ENCODE measurements at regions not wholly inside any gene's neighbourhood (a gene's known extent, or its start where the extent isn't known, plus 50 kb on each side); places are given as distances from the start of the nearest gene placed in this dataset.

DNA sequence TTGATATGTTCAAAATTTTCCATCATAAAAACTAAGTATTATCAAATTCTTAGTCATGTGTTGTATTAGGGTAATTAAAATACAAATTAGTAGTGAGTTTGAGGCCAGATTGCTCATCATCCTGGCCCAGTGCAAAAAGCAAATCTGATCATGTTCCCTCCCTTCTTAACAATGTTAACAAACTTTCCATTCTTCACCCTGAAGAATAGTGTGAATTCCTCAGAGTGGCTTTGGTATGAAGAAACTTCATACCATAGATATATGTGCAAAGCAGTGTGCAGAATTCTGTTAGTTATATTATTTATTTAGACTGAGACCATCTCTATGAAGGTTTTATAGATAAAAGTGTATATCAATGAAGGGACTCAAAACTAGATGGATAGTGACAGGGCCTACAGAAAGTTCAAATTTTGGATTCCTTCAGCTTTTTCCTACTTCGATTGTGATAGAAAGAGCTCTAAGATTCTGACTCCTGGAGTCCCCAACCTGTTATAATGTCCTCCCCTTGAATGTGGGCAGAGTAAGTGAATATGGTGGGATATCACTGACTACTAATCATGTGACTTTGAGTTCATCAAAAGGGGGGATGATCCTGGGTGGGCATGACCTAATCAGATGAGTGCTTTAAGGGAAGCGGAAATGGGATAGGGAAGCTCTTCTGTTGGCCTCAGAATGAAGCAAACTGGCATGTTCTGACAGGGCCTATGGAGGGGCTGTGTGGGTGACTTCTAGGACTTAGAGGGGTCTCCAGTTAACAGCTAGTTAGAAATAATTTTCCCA, 271.4 kb downstream of the BTG1 start:
- intact Hi-C loops (cut with micrococcal nuclease) = loop anchor here (5.0 to 10.0 kb wide), 2 partner anchors 161 to 528 kb away; no protein-coding TSS in a partner anchor
- peaks cover 6% of the 10 kb centered on the region for H3K9me3 Mint-ChIP-seq
- peak overlapping the region; percentile 31 for H3K27ac Mint-ChIP-seq
- H3K36me3 Mint-ChIP-seq (ENCODE audit: low read depth) = peaks cover 3% of the 10 kb centered on the region
- no peak overlapping the region for H3K4me3 Mint-ChIP-seq
- H3K27me3 Mint-ChIP-seq (ENCODE audit: low read depth) = no peaks in the 10 kb centered on the region
- CTCF ChIA-PET = interaction anchor here (0.6 kb wide), 1 partner anchor 537 kb away, joined by 3 read pairs; no protein-coding TSS in a partner anchor
- DNase-seq = no peak
- peaks cover 69% of the 10 kb centered on the region for H3K4me1 Mint-ChIP-seq (ENCODE audit: low read depth)

DNA sequence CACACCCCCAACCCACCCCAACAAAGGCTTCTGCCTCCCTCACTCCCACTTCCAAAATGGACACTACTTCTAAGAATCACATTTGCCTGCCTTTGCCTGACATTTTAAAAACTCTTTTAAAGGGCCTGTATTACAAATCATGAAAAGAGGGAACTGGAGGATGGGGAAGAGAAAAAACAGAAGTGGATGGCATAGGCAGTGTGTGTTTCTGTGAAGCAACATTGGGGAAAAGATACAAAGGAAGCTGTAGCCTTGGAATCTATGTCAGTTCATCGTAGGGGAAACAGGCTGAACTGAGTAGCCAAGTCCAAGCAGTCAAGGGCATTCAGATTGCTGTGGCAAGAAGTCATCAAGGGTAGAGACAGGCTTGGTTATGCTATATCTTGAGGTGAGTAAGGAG, 273.9 kb downstream of the BTG1 start:
- Mint-ChIP-seq H3K9me3 (peaks cover 6% of the 10 kb centered on the region), H3K27ac (peak overlapping the region; percentile 65), H3K36me3 (ENCODE audit: low read depth) (peaks cover 3% of the 10 kb centered on the region), H3K4me1 (ENCODE audit: low read depth) (peaks cover 47% of the 10 kb centered on the region), H3K4me3 (no peak overlapping the region), H3K27me3 (ENCODE audit: low read depth) (no peaks in the 10 kb centered on the region)
- CTCF ChIA-PET = no interaction called here
- DNase-seq = no peak
- intact Hi-C loops (cut with micrococcal nuclease) = loop anchor here (5.0 to 10.0 kb wide), 2 partner anchors 163 to 531 kb away; no protein-coding TSS in a partner anchor

DNA sequence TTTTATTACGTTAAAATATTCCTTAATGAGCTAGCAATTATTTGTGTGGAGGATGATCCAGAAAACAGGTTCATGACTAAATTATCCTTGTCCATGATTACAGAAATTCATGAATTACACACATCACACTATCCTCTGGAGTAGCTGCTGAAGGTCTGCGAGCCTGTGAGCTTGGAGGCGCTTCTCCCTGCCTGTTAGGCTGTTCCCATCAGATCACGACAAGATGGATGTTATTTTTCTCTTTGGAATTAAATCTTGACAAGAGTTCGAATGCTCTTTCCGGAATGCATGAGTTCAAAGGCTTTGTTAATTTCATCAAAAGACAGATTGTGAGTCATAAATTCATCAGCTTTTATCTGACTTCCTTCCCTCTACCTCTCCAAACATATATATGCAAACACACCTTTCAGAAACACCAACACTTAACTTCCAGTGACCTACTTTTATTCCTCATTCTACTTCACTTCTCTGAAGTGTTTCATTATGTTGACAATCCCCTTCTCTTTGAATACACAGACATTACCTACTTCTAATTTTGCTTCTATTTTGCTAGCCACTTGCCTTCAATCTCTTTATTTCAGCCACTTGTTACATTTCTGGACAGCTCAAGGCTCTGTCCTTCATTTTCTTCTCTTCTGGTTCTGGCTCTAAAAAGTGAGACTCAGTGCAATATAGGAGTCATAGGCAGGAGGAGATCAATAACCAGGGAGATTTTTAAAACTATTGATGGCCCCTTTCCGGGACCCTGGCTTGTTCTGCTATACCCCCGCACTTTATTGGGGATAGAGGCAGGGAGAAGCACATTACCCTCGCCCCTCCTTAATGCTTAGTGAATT, 274.6 kb downstream of the BTG1 start:
- CTCF ChIA-PET = interaction anchor here (0.6 to 1.3 kb wide), 4 partner anchors 28 to 339 kb away, joined by 3 to 4 read pairs (median 3); no protein-coding TSS in a partner anchor
- peaks cover 3% of the 10 kb centered on the region for H3K36me3 Mint-ChIP-seq (ENCODE audit: low read depth)
- peaks cover 6% of the 10 kb centered on the region for H3K9me3 Mint-ChIP-seq
- intact Hi-C loops (cut with micrococcal nuclease) = loop anchor here (5.0 to 10.0 kb wide), 2 partner anchors 164 to 531 kb away; no protein-coding TSS in a partner anchor
- H3K27ac Mint-ChIP-seq = peak overlapping the region; percentile 65
- no peaks in the 10 kb centered on the region for H3K27me3 Mint-ChIP-seq (ENCODE audit: low read depth)
- peak overlapping the region; percentile 56 for H3K4me3 Mint-ChIP-seq
- H3K4me1 Mint-ChIP-seq (ENCODE audit: low read depth) = peaks cover 41% of the 10 kb centered on the region
- DNase-seq = no peak

DNA sequence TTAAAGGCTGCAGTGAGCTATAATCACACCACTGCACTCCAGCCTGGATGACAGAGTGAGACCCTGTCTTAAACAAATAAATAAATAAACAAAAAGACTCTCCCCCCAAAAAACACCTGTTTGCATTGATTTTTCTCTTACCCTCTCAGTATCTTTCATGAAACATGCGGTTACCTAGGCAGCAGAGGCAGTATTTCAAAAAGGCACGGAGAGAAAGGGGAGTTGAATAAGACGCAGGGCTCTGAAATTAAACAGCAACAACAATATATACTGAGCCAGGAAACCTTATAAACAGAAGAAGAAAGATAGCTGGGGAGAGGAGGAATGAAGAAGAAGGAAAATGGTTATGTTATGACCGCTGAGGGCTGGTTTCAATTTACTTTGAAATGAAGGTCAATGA, 277.6 kb downstream of the BTG1 start:
- Mint-ChIP-seq H3K36me3 (ENCODE audit: low read depth) (no peaks in the 10 kb centered on the region), H3K4me3 (no peak overlapping the region), H3K9me3 (peaks cover 3% of the 10 kb centered on the region), H3K4me1 (ENCODE audit: low read depth) (peaks cover 37% of the 10 kb centered on the region), H3K27me3 (ENCODE audit: low read depth) (no peaks in the 10 kb centered on the region), H3K27ac (no peak overlapping the region)
- CTCF ChIA-PET = no interaction called here
- no peak for DNase-seq
- intact Hi-C loops (cut with micrococcal nuclease) = no loop called here

DNA sequence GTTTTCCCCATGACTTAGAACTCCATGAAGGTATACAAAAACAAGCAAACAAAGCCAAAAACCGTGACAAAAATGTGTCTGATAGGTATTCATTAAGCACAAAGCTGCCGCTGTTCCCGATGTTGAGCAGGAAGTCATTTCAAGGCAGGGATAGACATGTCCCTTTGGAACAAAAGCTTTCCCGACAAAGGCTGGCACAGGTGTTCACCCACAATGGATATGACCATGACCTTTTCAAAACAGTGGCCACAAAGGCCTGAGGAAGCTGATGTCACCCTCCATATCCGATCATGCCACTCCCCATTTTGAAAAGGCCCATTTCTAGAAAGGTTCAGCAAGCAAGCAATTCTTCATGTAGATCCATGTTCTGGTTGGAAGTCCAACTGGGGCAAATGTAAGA, 279.1 kb downstream of the BTG1 start:
- intact Hi-C loops (cut with micrococcal nuclease) = no loop called here
- peaks cover 43% of the 10 kb centered on the region for H3K4me1 Mint-ChIP-seq (ENCODE audit: low read depth)
- CTCF ChIA-PET = interaction anchor here (0.7 to 1.5 kb wide), 4 partner anchors 8 to 144 kb away, joined by 3 to 5 read pairs (median 3); no protein-coding TSS in a partner anchor
- H3K4me3 Mint-ChIP-seq = no peak overlapping the region
- H3K27me3 Mint-ChIP-seq (ENCODE audit: low read depth) = no peaks in the 10 kb centered on the region
- no peak for DNase-seq
- no peaks in the 10 kb centered on the region for H3K36me3 Mint-ChIP-seq (ENCODE audit: low read depth)
- no peaks in the 10 kb centered on the region for H3K9me3 Mint-ChIP-seq
- H3K27ac Mint-ChIP-seq = no peak overlapping the region

DNA sequence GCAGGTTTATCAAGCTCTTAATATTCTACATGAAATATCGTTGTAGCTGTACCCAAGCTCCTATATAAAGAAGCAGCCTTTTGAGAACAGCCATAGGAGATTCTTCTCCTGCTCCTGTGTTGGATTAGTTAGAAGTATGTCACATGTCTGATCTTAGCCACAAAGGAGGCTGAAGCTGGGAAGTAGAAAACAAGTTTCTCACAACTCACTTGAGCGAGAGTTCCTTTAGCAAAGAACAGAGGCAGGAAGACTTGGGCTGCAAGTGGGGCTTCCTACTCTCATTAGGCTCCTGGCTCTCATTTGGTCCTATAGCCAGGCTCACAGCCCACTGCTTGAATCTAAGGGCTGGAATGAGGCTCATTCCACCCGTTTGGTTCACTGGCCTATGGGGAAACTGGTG, 281.9 kb downstream of the BTG1 start:
- H3K27ac Mint-ChIP-seq = no peak overlapping the region

DNA sequence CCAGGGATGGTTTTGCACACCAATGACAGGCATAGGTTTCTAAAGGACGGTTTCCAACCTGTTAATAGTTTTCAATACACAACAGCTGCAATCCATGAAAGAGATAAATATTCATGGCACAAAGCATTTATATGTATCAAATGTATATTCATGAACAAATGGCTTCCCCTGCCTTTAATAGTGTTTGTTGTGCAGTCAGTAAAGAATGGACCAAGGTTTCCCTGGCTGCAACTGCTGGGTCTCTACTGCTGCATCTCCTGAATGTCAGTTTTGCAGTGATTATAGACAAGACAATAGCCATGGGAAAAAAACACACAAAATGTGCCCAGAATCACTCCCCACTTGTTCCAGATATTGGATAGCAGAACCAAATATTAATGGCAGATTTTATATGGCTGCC, 284.1 kb downstream of the BTG1 start:
- CTCF ChIA-PET = no interaction called here

More for the DNA sequence above, 281.9 kb downstream of the BTG1 start:
- intact Hi-C loops (cut with micrococcal nuclease) = no loop called here
- CTCF ChIA-PET = interaction anchor here (0.6 to 1.3 kb wide), 2 partner anchors 53 to 284 kb away, joined by 4 to 5 read pairs; no protein-coding TSS in a partner anchor
- H3K9me3 Mint-ChIP-seq = no peaks in the 10 kb centered on the region
- no peak overlapping the region for H3K4me3 Mint-ChIP-seq
- no peaks in the 10 kb centered on the region for H3K36me3 Mint-ChIP-seq (ENCODE audit: low read depth)
- peaks cover 40% of the 10 kb centered on the region for H3K4me1 Mint-ChIP-seq (ENCODE audit: low read depth)
- H3K27me3 Mint-ChIP-seq (ENCODE audit: low read depth) = no peaks in the 10 kb centered on the region
- no peak for DNase-seq

DNA sequence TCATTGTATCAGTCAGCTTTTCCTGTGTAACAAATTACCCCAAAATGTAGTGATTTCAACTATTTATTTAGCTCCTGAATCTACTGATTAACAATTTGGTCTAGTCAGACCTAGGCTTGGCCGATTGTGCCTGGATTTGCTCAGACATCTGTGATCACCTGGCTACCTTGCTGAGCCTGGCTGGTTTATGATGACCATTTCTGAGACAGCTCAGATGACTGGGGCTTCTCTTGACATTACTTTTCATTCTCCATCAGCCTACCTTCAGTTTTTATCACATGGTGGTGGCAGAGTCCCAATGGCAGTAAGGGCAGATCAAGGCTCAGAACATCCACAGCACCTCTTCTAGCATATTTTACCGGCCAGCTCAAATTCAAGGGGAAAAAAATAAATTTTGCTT, 286.3 kb downstream of the BTG1 start:
- DNase-seq = no peak
- Mint-ChIP-seq H3K36me3 (ENCODE audit: low read depth) (no peaks in the 10 kb centered on the region), H3K9me3 (no peaks in the 10 kb centered on the region), H3K4me1 (ENCODE audit: low read depth) (peaks cover 49% of the 10 kb centered on the region), H3K4me3 (no peak overlapping the region), H3K27me3 (ENCODE audit: low read depth) (no peaks in the 10 kb centered on the region), H3K27ac (no peak overlapping the region)
- CTCF ChIA-PET = interaction anchor here (0.6 to 1.3 kb wide), 2 partner anchors 8 to 79 kb away, joined by 3 to 5 read pairs; no protein-coding TSS in a partner anchor
- intact Hi-C loops (cut with micrococcal nuclease) = no loop called here

More for the DNA sequence above, 284.1 kb downstream of the BTG1 start:
- intact Hi-C loops (cut with micrococcal nuclease) = no loop called here
- Mint-ChIP-seq H3K9me3 (no peaks in the 10 kb centered on the region), H3K27me3 (ENCODE audit: low read depth) (no peaks in the 10 kb centered on the region), H3K4me1 (ENCODE audit: low read depth) (peaks cover 50% of the 10 kb centered on the region), H3K4me3 (no peak overlapping the region), H3K36me3 (ENCODE audit: low read depth) (no peaks in the 10 kb centered on the region), H3K27ac (no peak overlapping the region)
- no peak for DNase-seq

DNA sequence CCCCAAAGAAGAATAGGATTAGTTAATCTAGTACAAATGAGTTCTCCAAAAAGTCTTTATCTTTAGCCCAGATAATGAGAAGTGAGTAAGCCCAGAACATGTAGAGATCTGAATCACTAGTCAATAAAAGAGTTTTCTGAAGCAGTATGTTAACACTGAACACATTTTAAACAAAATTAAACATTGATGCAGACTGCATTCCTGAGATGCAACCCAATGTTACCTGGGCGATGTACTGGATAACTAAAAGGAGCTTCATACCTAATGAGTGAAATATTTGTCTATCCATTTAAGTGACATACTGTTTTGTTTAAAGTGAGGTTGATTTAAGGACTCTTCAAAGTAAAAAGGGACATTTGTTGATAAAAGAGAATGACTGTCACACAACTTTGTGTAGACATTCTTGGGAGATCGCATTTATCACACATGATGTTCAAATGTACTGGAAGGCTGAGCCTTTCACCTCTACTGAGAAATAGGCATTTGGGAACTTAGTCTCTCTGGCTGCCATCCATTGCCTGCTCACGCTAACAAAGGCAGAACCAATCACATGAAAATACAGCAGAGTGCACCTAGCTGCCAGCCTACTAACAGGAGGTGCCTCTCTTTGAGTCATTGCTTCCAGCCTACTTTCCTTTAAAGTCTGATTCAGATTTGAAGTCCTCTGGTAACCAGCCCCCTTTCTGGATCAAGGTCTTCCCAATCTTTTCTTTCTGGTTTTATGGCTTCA, 287.7 kb downstream of the BTG1 start:
- no peaks in the 10 kb centered on the region for H3K27me3 Mint-ChIP-seq (ENCODE audit: low read depth)
- H3K27ac Mint-ChIP-seq = no peak overlapping the region
- peaks cover 40% of the 10 kb centered on the region for H3K4me1 Mint-ChIP-seq (ENCODE audit: low read depth)
- H3K4me3 Mint-ChIP-seq = no peak overlapping the region
- intact Hi-C loops (cut with micrococcal nuclease) = no loop called here
- DNase-seq = peak; percentile 22
- CTCF ChIA-PET = interaction anchor here (0.7 to 1.1 kb wide), 2 partner anchors 9 to 10 kb away, joined by 3 read pairs; no protein-coding TSS in a partner anchor
- no peaks in the 10 kb centered on the region for H3K9me3 Mint-ChIP-seq
- no peaks in the 10 kb centered on the region for H3K36me3 Mint-ChIP-seq (ENCODE audit: low read depth)

DNA sequence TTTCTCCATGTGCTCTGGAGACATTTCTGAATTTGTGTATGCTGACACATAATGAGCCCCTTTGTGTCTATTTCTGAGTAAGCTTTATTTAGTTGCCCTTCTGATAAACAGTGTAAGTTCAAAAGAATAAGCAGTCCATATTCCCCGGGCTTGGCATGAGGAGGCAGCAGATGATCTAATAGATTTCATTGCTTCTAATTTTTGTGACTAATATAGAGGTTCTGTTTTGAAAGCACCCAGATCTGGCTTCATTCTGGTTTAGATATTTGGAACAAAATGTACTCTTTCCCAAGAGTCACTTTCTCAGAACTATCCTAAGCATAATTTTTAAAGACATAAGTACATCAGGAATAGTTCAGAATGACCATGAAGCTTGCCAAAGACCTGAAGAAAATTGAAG, 290.9 kb downstream of the BTG1 start:
- CTCF ChIA-PET = interaction anchor here (1.3 kb wide), 1 partner anchor 43 kb away, joined by 3 read pairs; no protein-coding TSS in a partner anchor
- intact Hi-C loops (cut with micrococcal nuclease) = loop anchor here (5.0 kb wide), 1 partner anchor 358 kb away; no protein-coding TSS in a partner anchor

DNA sequence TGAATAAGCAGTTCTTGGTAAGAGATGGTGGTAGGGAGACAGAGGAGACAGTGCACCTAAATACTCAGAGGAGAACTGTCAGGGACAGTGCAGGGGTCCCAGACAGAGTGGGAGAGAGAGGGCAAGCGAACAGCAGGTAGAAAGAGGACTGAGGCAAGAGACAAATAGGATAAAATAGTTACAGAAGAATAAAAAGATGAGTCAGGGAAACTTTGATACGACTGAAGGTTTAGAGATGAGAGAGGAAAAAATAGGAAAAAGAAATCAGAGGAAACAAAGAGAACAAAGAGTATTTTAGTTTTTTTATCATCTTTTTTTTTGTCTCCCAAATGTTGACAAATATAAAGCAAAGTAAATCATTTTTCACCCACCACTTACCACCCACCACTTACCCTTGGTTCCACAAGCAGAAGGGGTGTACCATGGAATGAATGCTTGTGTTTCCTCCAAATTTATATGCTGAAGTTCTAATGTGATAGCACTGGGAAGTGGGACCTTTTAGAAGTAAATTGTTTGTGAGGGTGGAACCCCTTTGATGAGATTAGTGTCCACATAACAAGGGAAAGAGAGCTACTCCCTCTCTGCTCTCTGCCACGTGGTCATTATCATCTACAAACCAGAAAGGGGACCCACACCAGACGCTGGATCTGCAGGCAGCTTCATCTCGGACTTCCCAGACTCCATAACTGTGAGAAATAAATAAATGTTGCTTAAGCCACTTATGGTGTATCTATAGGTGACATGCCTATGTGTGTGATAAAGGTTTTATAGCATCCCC, 292.1 kb downstream of the BTG1 start:
- H3K27ac Mint-ChIP-seq = no peak overlapping the region

More for the DNA sequence above, 290.9 kb downstream of the BTG1 start:
- Mint-ChIP-seq H3K27me3 (ENCODE audit: low read depth) (no peaks in the 10 kb centered on the region), H3K4me3 (no peak overlapping the region), H3K36me3 (ENCODE audit: low read depth) (no peaks in the 10 kb centered on the region), H3K27ac (no peak overlapping the region), H3K4me1 (ENCODE audit: low read depth) (peaks cover 29% of the 10 kb centered on the region), H3K9me3 (no peaks in the 10 kb centered on the region)
- DNase-seq = no peak

More for the DNA sequence above, 292.1 kb downstream of the BTG1 start:
- H3K4me3 Mint-ChIP-seq = no peak overlapping the region
- DNase-seq = no peak
- H3K4me1 Mint-ChIP-seq (ENCODE audit: low read depth) = peaks cover 27% of the 10 kb centered on the region
- no peaks in the 10 kb centered on the region for H3K36me3 Mint-ChIP-seq (ENCODE audit: low read depth)
- H3K9me3 Mint-ChIP-seq = no peaks in the 10 kb centered on the region
- intact Hi-C loops (cut with micrococcal nuclease) = loop anchor here (2.0 to 5.0 kb wide), 2 partner anchors 75 to 359 kb away; no protein-coding TSS in a partner anchor
- CTCF ChIA-PET = interaction anchor here (1.0 to 1.3 kb wide), 3 partner anchors 41 to 282 kb away, joined by 3 to 4 read pairs (median 3); no protein-coding TSS in a partner anchor
- no peaks in the 10 kb centered on the region for H3K27me3 Mint-ChIP-seq (ENCODE audit: low read depth)

All from activated naive CD4-positive, alpha-beta T cell treated with anti-CD3 and anti-CD28 coated beads for 36 hours (primary cell).